ENCODE measurements at regions not wholly inside any gene's neighbourhood (a gene's known extent, or its start where the extent isn't known, plus 50 kb on each side); places are given as distances from the start of the nearest gene placed in this dataset.
A peak's percentile ranks its signal among the peaks of the same experiment; 100 is the strongest.
"Not testable (repeated sequence)": the region's sequence is repeated elsewhere in the genome, so short reads cannot be mapped to it uniquely, and the experiment has no call there.

- DNase-seq, result no peak
These were observed 55.4 kb downstream of the CTSL start for GRCh38 chr9:87781331-87781730.

- no peak for DNase-seq
These were observed 57.3 kb downstream of the CTSL start for GRCh38 chr9:87783180-87783579.

- not testable (repeated sequence) for DNase-seq
These were observed 59.5 kb downstream of the CTSL start for GRCh38 chr9:87785315-87785970.

- DNase-seq, result no peak
These were observed 60.5 kb downstream of the CTSL start for GRCh38 chr9:87786423-87786822.

GRCh38 chr9:87786876-87787275 is 61.0 kb downstream of the CTSL start:
- no peak for DNase-seq

- DNase-seq, result no peak
These were observed 61.8 kb downstream of the CTSL start for GRCh38 chr9:87787735-87788134.

- no peak for DNase-seq
These were observed 66.9 kb downstream of the CTSL start for GRCh38 chr9:87792831-87793288.

GRCh38 chr9:87793292-87793691 is 67.4 kb downstream of the CTSL start:
- no peak for DNase-seq

- no peak for DNase-seq
These were observed 69.3 kb downstream of the CTSL start for GRCh38 chr9:87795178-87795577.

- DNase-seq, result no peak
These were observed 70.3 kb downstream of the CTSL start for GRCh38 chr9:87796196-87796595.

- DNase-seq, result no peak
These were observed 72.4 kb downstream of the CTSL start for GRCh38 chr9:87798261-87798833.

- no peak for DNase-seq
These were observed 73.6 kb downstream of the CTSL start for GRCh38 chr9:87799503-87799902.

- no peak for DNase-seq
These were observed 74.5 kb downstream of the CTSL start for GRCh38 chr9:87800456-87800855.

- no peak for DNase-seq
These were observed 75.1 kb downstream of the CTSL start for GRCh38 chr9:87801013-87801412.

GRCh38 chr9:87803166-87803565 is 77.2 kb downstream of the CTSL start:
- no peak for DNase-seq

- DNase-seq, result no peak
These were observed 77.9 kb downstream of the CTSL start for GRCh38 chr9:87803623-87804345.

GRCh38 chr9:87805259-87805658 is 77.4 kb upstream of the SPATA31E1 start:
- no peak for DNase-seq

GRCh38 chr9:87810008-87810407 is 72.7 kb upstream of the SPATA31E1 start:
- DNase-seq, result no peak

GRCh38 chr9:87810679-87811178 is 71.9 kb upstream of the SPATA31E1 start:
- DNase-seq, result no peak

GRCh38 chr9:87812375-87813118 is 70.1 kb upstream of the SPATA31E1 start:
- DNase-seq, result no peak

GRCh38 chr9:87813119-87813463 is 69.6 kb upstream of the SPATA31E1 start:
- DNase-seq, result no peak

GRCh38 chr9:87816036-87816435 is 66.6 kb upstream of the SPATA31E1 start:
- peak; percentile 12 for DNase-seq

- DNase-seq, result no peak
These were observed 64.4 kb upstream of the SPATA31E1 start for GRCh38 chr9:87818308-87818707.
